Upper lobe of left lung (tissue), 4 donors: ENCODE measurements at regions not wholly inside any gene's neighbourhood (a gene's known extent, or its start where the extent isn't known, plus 50 kb on each side); places are given as distances from the start of the nearest gene placed in this dataset.
"Not testable (repeated sequence)": the region's sequence is repeated elsewhere in the genome, so short reads cannot be mapped to it uniquely, and the experiment has no call there.

Source experiments
- POLR2A ChIP-seq, 4 donors: fragments of 450-650 bp; IDR thresholded peaks; one replicate each; pipeline ENCODE4 v1.5.1; 2016 to 2017; ENCODE audit warnings: antibody characterized with exemption in 4 of 4, mild to moderate bottlenecking in 2 of 4
- POLR2AphosphoS5 ChIP-seq, 2 donors: sonication (generic); formaldehyde crosslinking; IDR thresholded peaks; one replicate each; pipeline ENCODE4 v1.5.1; 2017; ENCODE audit warnings: antibody characterized with exemption in 2 of 2
- TF ChIP-seq, protein P1 (sequence below), 6 experiments: fragments of 450-650 bp in 4 of 6; fragments of 200-600 bp in 2 of 6; sonication (generic) in 2 of 6; IDR thresholded peaks; one replicate each; pipeline ENCODE4 v1.5.1; 2016 to 2019; ENCODE audit warnings: antibody characterized with exemption in 6 of 6

DNA sequence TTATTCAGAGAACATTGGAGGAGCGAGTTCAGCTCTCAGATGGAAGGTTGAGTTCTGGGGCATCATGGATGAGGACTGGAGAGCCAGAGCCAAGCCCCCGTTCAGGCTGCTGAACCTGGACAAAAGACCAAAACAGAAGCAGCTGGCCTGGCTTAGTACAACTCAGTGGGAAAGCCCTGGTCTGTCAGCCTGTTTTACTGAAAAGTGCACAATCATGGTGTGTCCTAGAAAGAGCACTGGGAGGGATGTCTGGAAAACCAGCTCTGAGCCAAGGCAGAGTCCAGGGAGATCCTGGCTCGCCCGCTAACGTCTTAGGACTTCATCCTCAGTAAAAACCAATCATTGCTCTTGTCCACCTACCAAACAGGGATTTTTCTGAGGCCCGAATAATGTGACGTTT is 129.7 kb upstream of the MTLN start:
- TF ChIP-seq POLR2A, POLR2AphosphoS5 (IDR thresholded peaks at IDR 0.05): not testable (repeated sequence)
- TF ChIP-seq, protein P1, sequence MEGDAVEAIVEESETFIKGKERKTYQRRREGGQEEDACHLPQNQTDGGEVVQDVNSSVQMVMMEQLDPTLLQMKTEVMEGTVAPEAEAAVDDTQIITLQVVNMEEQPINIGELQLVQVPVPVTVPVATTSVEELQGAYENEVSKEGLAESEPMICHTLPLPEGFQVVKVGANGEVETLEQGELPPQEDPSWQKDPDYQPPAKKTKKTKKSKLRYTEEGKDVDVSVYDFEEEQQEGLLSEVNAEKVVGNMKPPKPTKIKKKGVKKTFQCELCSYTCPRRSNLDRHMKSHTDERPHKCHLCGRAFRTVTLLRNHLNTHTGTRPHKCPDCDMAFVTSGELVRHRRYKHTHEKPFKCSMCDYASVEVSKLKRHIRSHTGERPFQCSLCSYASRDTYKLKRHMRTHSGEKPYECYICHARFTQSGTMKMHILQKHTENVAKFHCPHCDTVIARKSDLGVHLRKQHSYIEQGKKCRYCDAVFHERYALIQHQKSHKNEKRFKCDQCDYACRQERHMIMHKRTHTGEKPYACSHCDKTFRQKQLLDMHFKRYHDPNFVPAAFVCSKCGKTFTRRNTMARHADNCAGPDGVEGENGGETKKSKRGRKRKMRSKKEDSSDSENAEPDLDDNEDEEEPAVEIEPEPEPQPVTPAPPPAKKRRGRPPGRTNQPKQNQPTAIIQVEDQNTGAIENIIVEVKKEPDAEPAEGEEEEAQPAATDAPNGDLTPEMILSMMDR (IDR thresholded peaks at IDR 0.05), result not testable (repeated sequence)
